ENCODE measurements at regions not wholly inside any gene's neighbourhood (a gene's known extent, or its start where the extent isn't known, plus 50 kb on each side); places are given as distances from the start of the nearest gene placed in this dataset.

DNA sequence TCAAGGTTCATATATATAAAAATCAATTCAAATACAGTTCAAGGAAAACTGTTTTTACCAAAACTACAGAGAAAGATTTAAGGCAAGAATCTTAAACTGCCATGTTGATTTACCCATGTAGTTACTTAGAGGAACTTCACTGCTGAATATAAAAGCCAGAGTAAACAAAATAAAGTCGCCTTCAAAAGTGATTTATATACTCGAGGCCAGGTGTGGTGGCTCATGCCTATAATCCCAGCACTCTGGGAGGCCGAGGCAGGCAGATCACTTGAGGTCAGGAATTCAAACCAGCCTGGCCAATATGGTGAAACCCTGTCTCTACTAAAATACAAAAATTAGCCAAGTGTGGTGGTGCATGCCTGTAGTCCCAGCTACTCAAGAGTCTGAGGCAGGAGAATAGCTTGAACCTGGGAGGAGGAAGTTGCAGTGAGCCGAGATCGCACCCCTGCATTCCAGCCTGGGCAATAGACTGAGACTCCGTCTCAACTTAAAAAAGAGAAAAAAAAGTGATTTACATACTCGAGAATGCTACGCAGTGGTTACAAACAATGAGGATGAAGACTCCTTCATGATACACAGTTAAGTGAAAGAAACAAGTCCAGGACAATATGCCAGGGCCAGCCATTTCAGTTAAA lies 54.1 kb upstream of the CNEP1R1 start:
- TF ChIP-seq, protein P1, sequence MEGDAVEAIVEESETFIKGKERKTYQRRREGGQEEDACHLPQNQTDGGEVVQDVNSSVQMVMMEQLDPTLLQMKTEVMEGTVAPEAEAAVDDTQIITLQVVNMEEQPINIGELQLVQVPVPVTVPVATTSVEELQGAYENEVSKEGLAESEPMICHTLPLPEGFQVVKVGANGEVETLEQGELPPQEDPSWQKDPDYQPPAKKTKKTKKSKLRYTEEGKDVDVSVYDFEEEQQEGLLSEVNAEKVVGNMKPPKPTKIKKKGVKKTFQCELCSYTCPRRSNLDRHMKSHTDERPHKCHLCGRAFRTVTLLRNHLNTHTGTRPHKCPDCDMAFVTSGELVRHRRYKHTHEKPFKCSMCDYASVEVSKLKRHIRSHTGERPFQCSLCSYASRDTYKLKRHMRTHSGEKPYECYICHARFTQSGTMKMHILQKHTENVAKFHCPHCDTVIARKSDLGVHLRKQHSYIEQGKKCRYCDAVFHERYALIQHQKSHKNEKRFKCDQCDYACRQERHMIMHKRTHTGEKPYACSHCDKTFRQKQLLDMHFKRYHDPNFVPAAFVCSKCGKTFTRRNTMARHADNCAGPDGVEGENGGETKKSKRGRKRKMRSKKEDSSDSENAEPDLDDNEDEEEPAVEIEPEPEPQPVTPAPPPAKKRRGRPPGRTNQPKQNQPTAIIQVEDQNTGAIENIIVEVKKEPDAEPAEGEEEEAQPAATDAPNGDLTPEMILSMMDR (IDR thresholded peaks at IDR 0.05; ENCODE audit: partially characterized antibody, unreplicated experiment), result no peak
- H3K27ac Mint-ChIP-seq (ENCODE audit: unreplicated experiment), result no peak overlapping the region
- H3K4me1 Mint-ChIP-seq (ENCODE audit: low read depth, unreplicated experiment), result peaks cover 1% of the 10 kb centered on the region
- no peak overlapping the region for H3K4me3 Mint-ChIP-seq (ENCODE audit: unreplicated experiment)
- DNase-seq, result no peak
- peaks cover 2% of the 10 kb centered on the region for H3K27me3 Mint-ChIP-seq (ENCODE audit: unreplicated experiment)
- peaks cover 7% of the 10 kb centered on the region for H3K9me3 Mint-ChIP-seq (ENCODE audit: unreplicated experiment)
- H3K36me3 Mint-ChIP-seq (ENCODE audit: unreplicated experiment), result no peaks in the 10 kb centered on the region

DNA sequence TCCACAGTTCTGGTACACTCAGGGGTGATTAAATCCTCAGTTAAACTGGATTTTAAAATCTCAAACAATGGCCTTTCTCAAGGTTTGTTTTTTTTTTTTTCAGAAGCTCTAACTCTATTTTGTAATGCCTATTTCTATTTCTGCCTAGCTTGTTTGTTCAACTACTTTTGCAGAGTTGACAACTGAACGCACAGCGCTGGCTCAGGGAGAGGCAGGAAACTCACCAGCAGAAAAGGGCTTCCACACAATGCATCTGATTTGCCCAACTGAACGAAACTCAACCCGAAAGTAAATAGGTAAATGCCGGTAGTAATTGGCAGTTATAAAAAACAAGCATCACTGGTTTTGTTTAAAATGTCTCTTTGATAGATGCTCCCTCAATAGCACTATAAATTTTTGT lies 52.7 kb upstream of the CNEP1R1 start:
- H3K36me3 Mint-ChIP-seq (ENCODE audit: unreplicated experiment), result no peaks in the 10 kb centered on the region
- DNase-seq, result no peak
- H3K4me1 Mint-ChIP-seq (ENCODE audit: low read depth, unreplicated experiment), result peaks cover 1% of the 10 kb centered on the region
- TF ChIP-seq, protein P1 (IDR thresholded peaks at IDR 0.05; ENCODE audit: partially characterized antibody, unreplicated experiment), result no peak
- no peak overlapping the region for H3K27ac Mint-ChIP-seq (ENCODE audit: unreplicated experiment)
- no peak overlapping the region for H3K4me3 Mint-ChIP-seq (ENCODE audit: unreplicated experiment)
- peaks cover 2% of the 10 kb centered on the region for H3K27me3 Mint-ChIP-seq (ENCODE audit: unreplicated experiment)
- H3K9me3 Mint-ChIP-seq (ENCODE audit: unreplicated experiment), result peaks cover 5% of the 10 kb centered on the region

DNA sequence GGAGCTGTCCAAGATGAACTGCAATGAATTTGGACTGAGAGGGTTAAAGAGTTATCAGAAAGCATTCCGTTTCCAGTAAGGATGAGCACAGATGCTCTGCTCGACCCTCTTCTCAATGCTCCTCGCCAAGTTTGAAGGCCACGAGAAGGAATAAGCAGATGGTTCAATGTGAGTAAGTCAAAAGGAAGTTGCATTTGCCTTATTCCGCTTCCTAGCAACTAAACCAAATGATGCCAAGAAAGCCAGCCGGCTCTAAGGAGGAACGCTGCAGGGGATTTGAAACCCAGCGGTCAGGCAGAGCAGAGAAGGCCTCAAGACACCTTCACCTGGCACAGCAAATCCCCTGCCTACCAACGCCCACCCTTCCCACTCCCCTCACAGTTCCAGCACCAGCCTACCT lies 52.1 kb upstream of the CNEP1R1 start:
- no peak for DNase-seq
- no peak overlapping the region for H3K4me3 Mint-ChIP-seq (ENCODE audit: unreplicated experiment)
- H3K27me3 Mint-ChIP-seq (ENCODE audit: unreplicated experiment), result no peaks in the 10 kb centered on the region
- TF ChIP-seq, protein P1 (IDR thresholded peaks at IDR 0.05; ENCODE audit: partially characterized antibody, unreplicated experiment), result no peak
- peaks cover 3% of the 10 kb centered on the region for H3K9me3 Mint-ChIP-seq (ENCODE audit: unreplicated experiment)
- peaks cover 1% of the 10 kb centered on the region for H3K4me1 Mint-ChIP-seq (ENCODE audit: low read depth, unreplicated experiment)
- H3K27ac Mint-ChIP-seq (ENCODE audit: unreplicated experiment), result no peak overlapping the region
- no peaks in the 10 kb centered on the region for H3K36me3 Mint-ChIP-seq (ENCODE audit: unreplicated experiment)

Data from glutamatergic neuron (in vitro differentiated cells).